ENCODE measurements at regions not wholly inside any gene's neighbourhood (a gene's known extent, or its start where the extent isn't known, plus 50 kb on each side); places are given as distances from the start of the nearest gene placed in this dataset.

DNA sequence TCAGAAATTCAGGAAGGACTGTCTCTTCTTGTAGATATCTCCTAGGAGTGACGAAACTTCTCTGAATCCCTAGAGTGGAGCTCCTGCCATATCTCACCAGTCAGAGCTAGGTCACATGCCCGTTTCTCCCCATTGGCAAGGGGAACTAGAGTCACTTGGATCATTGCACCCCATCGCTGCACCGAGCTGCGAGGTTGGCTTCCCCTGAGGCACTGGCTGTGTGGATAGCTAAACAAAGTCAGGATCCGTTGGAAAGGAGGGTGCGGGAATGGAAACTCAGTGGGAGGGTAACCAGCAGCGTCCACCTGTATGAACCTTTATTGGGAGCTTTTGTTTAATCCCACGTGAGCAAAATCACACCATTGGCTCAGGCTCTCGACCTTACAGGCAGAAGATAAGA is 283.8 kb downstream of the BRD1 start:
- no peaks in the 10 kb centered on the region for H3K27me3 ChIP-seq (ENCODE audit: control insufficient read depth in 1 of 2, insufficient read depth in 2 of 2, low read length in 2 of 2)
- H3K4me3 ChIP-seq (ENCODE audit: low read depth in 1 of 2, low read length in 2 of 2), result no peak overlapping the region
- H3K4me1 ChIP-seq (ENCODE audit: control insufficient read depth in 1 of 2, insufficient read depth in 2 of 2, low read length in 2 of 2), result no peaks in the 10 kb centered on the region
- no peak overlapping the region for H3K27ac ChIP-seq (ENCODE audit: low read depth, low read length)
- H3K9me3 ChIP-seq (ENCODE audit: control insufficient read depth in 1 of 2, low read length in 2 of 2), result no peaks in the 10 kb centered on the region
- H3K9ac ChIP-seq (ENCODE audit: low read depth in 1 of 2, low read length in 2 of 2), result no peak overlapping the region
- no peaks in the 10 kb centered on the region for H3K36me3 ChIP-seq (ENCODE audit: control insufficient read depth in 1 of 2, insufficient read depth in 2 of 2, low read length in 2 of 2)

GRCh38 chr22:49541693-49542230 is 285.9 kb downstream of the BRD1 start:
- no peaks in the 10 kb centered on the region for H3K9me3 ChIP-seq (ENCODE audit: control insufficient read depth in 1 of 2, low read length in 2 of 2)
- H3K27ac ChIP-seq (ENCODE audit: low read depth, low read length), result no peak overlapping the region
- H3K4me3 ChIP-seq (ENCODE audit: low read depth in 1 of 2, low read length in 2 of 2), result no peak overlapping the region
- H3K9ac ChIP-seq (ENCODE audit: low read depth in 1 of 2, low read length in 2 of 2), result no peak overlapping the region
- H3K4me1 ChIP-seq (ENCODE audit: control insufficient read depth in 1 of 2, insufficient read depth in 2 of 2, low read length in 2 of 2), result no peaks in the 10 kb centered on the region
- no peaks in the 10 kb centered on the region for H3K36me3 ChIP-seq (ENCODE audit: control insufficient read depth in 1 of 2, insufficient read depth in 2 of 2, low read length in 2 of 2)
- H3K27me3 ChIP-seq (ENCODE audit: control insufficient read depth in 1 of 2, insufficient read depth in 2 of 2, low read length in 2 of 2), result no peaks in the 10 kb centered on the region

GRCh38 chr22:49540913-49541692 is 286.6 kb downstream of the BRD1 start:
- Histone ChIP-seq H3K27me3 (ENCODE audit: control insufficient read depth in 1 of 2, insufficient read depth in 2 of 2, low read length in 2 of 2) (no peaks in the 10 kb centered on the region), H3K9me3 (ENCODE audit: control insufficient read depth in 1 of 2, low read length in 2 of 2) (no peaks in the 10 kb centered on the region), H3K4me3 (ENCODE audit: low read depth in 1 of 2, low read length in 2 of 2) (no peak overlapping the region), H3K9ac (ENCODE audit: low read depth in 1 of 2, low read length in 2 of 2) (no peak overlapping the region), H3K27ac (ENCODE audit: low read depth, low read length) (no peak overlapping the region), H3K4me1 (ENCODE audit: control insufficient read depth in 1 of 2, insufficient read depth in 2 of 2, low read length in 2 of 2) (no peaks in the 10 kb centered on the region), H3K36me3 (ENCODE audit: control insufficient read depth in 1 of 2, insufficient read depth in 2 of 2, low read length in 2 of 2) (no peaks in the 10 kb centered on the region)

DNA sequence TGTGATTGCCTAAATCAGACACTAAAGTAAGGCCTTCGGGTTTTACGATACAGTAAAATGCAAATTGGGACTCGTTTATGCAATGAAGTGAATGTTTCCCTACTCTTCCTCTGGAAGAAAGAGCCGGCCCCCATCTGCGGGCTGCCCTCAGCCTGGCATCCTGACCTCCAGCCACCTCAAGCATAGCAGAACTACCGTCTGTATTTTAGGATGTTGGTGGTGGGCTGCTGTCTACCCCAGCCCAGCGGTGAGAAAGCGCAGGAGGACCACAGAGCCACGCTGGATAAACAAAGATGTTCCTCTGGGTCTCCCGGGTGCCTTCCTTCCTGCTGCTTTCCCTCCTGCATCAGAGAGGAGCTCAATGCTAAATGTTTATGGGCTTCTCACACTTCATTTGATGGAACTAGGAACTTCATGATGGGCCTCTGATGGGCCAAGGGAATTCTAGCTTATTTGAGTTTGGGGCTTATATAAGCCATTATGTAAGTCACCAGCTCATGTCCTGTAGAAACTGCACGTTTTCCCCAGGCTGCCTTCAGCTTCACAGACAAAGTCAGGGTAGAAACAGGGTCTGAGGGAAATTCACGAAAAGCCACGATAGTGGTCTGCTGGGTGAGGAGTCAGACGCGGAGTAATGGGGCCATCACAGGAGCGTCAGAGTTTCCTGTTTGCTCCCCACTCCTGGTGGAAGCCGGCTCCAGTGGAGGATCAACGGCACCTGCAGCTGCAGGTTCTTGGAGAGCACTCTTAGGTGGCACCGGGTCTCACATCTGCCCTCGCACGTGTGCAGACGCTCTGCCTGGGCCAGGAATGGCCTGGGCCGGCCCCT is 287.4 kb downstream of the BRD1 start:
- H3K9ac ChIP-seq (ENCODE audit: low read depth in 1 of 2, low read length in 2 of 2), result no peak overlapping the region
- no peaks in the 10 kb centered on the region for H3K27me3 ChIP-seq (ENCODE audit: control insufficient read depth in 1 of 2, insufficient read depth in 2 of 2, low read length in 2 of 2)
- H3K4me1 ChIP-seq (ENCODE audit: control insufficient read depth in 1 of 2, insufficient read depth in 2 of 2, low read length in 2 of 2), result no peaks in the 10 kb centered on the region
- no peak overlapping the region for H3K27ac ChIP-seq (ENCODE audit: low read depth, low read length)
- H3K4me3 ChIP-seq (ENCODE audit: low read depth in 1 of 2, low read length in 2 of 2), result no peak overlapping the region
- no peaks in the 10 kb centered on the region for H3K36me3 ChIP-seq (ENCODE audit: control insufficient read depth in 1 of 2, insufficient read depth in 2 of 2, low read length in 2 of 2)
- H3K9me3 ChIP-seq (ENCODE audit: control insufficient read depth in 1 of 2, low read length in 2 of 2), result no peaks in the 10 kb centered on the region

DNA sequence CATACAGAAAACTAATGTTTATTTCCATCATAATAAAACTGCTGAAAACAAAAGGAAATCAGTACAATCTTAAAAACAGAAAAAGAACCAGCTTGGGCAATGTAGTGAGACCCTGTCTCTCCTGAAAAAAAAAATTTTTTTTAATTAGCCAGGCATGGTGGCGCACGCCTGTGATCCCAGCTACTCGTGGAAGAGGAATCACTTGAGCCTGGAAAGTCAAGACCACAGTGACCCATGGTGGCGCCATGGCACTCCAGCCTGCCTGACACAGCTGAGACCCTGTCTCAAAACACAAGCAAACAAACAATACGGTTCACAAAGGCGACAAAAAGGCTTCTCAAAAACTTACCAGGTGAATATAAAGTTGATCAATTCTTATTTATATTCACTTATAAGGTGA is 289.7 kb downstream of the BRD1 start:
- Histone ChIP-seq H3K9me3 (ENCODE audit: control insufficient read depth in 1 of 2, low read length in 2 of 2) (no peaks in the 10 kb centered on the region), H3K36me3 (ENCODE audit: control insufficient read depth in 1 of 2, insufficient read depth in 2 of 2, low read length in 2 of 2) (no peaks in the 10 kb centered on the region), H3K27me3 (ENCODE audit: control insufficient read depth in 1 of 2, insufficient read depth in 2 of 2, low read length in 2 of 2) (no peaks in the 10 kb centered on the region)

GRCh38 chr22:49536571-49537131 is 291.0 kb downstream of the BRD1 start:
- Histone ChIP-seq H3K9me3 (ENCODE audit: control insufficient read depth in 1 of 2, low read length in 2 of 2) (no peaks in the 10 kb centered on the region), H3K4me3 (ENCODE audit: low read depth in 1 of 2, low read length in 2 of 2) (no peak overlapping the region), H3K4me1 (ENCODE audit: control insufficient read depth in 1 of 2, insufficient read depth in 2 of 2, low read length in 2 of 2) (no peaks in the 10 kb centered on the region), H3K9ac (ENCODE audit: low read depth in 1 of 2, low read length in 2 of 2) (no peak overlapping the region), H3K36me3 (ENCODE audit: control insufficient read depth in 1 of 2, insufficient read depth in 2 of 2, low read length in 2 of 2) (no peaks in the 10 kb centered on the region), H3K27ac (ENCODE audit: low read depth, low read length) (no peak overlapping the region), H3K27me3 (ENCODE audit: control insufficient read depth in 1 of 2, insufficient read depth in 2 of 2, low read length in 2 of 2) (no peaks in the 10 kb centered on the region)

More for the DNA sequence above, 289.7 kb downstream of the BRD1 start:
- H3K9ac ChIP-seq (ENCODE audit: low read depth in 1 of 2, low read length in 2 of 2), result no peak overlapping the region
- H3K4me3 ChIP-seq (ENCODE audit: low read depth in 1 of 2, low read length in 2 of 2), result no peak overlapping the region
- no peaks in the 10 kb centered on the region for H3K4me1 ChIP-seq (ENCODE audit: control insufficient read depth in 1 of 2, insufficient read depth in 2 of 2, low read length in 2 of 2)
- H3K27ac ChIP-seq (ENCODE audit: low read depth, low read length), result no peak overlapping the region

DNA sequence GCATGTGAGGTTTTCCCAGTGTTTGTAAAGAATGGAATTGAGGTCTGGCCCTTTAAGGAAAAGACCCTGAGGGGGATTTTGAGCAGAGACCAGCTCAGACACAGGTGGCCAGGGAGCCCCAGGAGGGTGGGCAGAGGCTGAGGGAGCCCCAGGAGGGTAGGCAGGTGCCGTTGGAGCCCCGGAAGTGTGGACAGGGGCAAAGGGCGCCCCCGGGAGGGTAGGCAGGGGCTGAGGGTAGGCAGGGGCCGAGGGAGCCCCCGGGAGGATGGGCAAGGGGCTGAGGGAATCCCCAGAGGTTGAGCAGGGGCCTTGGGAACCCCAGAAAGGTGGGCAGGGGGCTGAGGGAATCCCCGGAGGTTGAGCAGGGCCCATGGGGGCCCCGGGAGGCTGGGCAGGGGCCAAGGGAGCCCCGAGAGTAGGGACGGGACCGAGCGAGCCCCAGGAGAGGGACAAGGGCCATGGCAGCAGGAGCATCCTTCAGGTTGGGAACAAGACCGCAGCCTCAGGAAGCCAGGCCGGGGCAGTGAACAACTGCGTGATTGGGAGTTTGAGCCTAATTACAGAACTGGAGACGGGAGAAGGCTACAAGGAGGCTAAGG is 292.0 kb downstream of the BRD1 start:
- Histone ChIP-seq H3K4me3 (ENCODE audit: low read depth in 1 of 2, low read length in 2 of 2) (no peak overlapping the region), H3K9ac (ENCODE audit: low read depth in 1 of 2, low read length in 2 of 2) (no peak overlapping the region), H3K27ac (ENCODE audit: low read depth, low read length) (no peak overlapping the region), H3K9me3 (ENCODE audit: control insufficient read depth in 1 of 2, low read length in 2 of 2) (no peaks in the 10 kb centered on the region), H3K4me1 (ENCODE audit: control insufficient read depth in 1 of 2, insufficient read depth in 2 of 2, low read length in 2 of 2) (no peaks in the 10 kb centered on the region), H3K27me3 (ENCODE audit: control insufficient read depth in 1 of 2, insufficient read depth in 2 of 2, low read length in 2 of 2) (no peaks in the 10 kb centered on the region), H3K36me3 (ENCODE audit: control insufficient read depth in 1 of 2, insufficient read depth in 2 of 2, low read length in 2 of 2) (no peaks in the 10 kb centered on the region)

DNA sequence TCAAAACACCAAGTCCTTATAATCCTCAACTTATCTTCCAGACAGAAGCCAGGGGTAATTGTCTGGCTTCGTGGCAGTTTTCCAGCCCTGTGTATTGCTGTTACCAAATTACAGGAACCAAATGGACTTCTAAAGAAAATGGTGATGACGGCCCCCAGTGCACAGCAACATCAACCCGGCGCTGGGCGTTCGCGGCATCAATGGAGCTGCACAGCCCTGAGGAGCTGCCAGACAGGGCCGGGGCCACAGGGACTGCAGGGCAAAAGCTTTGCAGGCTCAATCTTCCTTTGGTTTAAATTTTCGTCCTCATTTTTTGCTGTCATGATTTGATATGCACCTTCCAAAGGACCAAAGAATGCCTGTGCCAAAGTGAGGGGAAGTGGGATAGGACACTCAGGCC is 292.5 kb downstream of the BRD1 start:
- no peak overlapping the region for H3K27ac ChIP-seq (ENCODE audit: low read depth, low read length)
- H3K9ac ChIP-seq (ENCODE audit: low read depth in 1 of 2, low read length in 2 of 2), result no peak overlapping the region
- H3K36me3 ChIP-seq (ENCODE audit: control insufficient read depth in 1 of 2, insufficient read depth in 2 of 2, low read length in 2 of 2), result no peaks in the 10 kb centered on the region
- H3K27me3 ChIP-seq (ENCODE audit: control insufficient read depth in 1 of 2, insufficient read depth in 2 of 2, low read length in 2 of 2), result no peaks in the 10 kb centered on the region
- no peaks in the 10 kb centered on the region for H3K4me1 ChIP-seq (ENCODE audit: control insufficient read depth in 1 of 2, insufficient read depth in 2 of 2, low read length in 2 of 2)
- no peak overlapping the region for H3K4me3 ChIP-seq (ENCODE audit: low read depth in 1 of 2, low read length in 2 of 2)
- no peaks in the 10 kb centered on the region for H3K9me3 ChIP-seq (ENCODE audit: control insufficient read depth in 1 of 2, low read length in 2 of 2)

GRCh38 chr22:49534386-49534785 is 293.3 kb downstream of the BRD1 start:
- Histone ChIP-seq H3K4me1 (ENCODE audit: control insufficient read depth in 1 of 2, insufficient read depth in 2 of 2, low read length in 2 of 2) (no peaks in the 10 kb centered on the region), H3K4me3 (ENCODE audit: low read depth in 1 of 2, low read length in 2 of 2) (no peak overlapping the region), H3K27ac (ENCODE audit: low read depth, low read length) (no peak overlapping the region), H3K36me3 (ENCODE audit: control insufficient read depth in 1 of 2, insufficient read depth in 2 of 2, low read length in 2 of 2) (no peaks in the 10 kb centered on the region), H3K27me3 (ENCODE audit: control insufficient read depth in 1 of 2, insufficient read depth in 2 of 2, low read length in 2 of 2) (no peaks in the 10 kb centered on the region), H3K9ac (ENCODE audit: low read depth in 1 of 2, low read length in 2 of 2) (no peak overlapping the region), H3K9me3 (ENCODE audit: control insufficient read depth in 1 of 2, low read length in 2 of 2) (no peaks in the 10 kb centered on the region)

- H3K36me3 ChIP-seq (ENCODE audit: control insufficient read depth in 1 of 2, insufficient read depth in 2 of 2, low read length in 2 of 2), result no peaks in the 10 kb centered on the region
- no peaks in the 10 kb centered on the region for H3K4me1 ChIP-seq (ENCODE audit: control insufficient read depth in 1 of 2, insufficient read depth in 2 of 2, low read length in 2 of 2)
- H3K27ac ChIP-seq (ENCODE audit: low read depth, low read length), result no peak overlapping the region
- no peaks in the 10 kb centered on the region for H3K27me3 ChIP-seq (ENCODE audit: control insufficient read depth in 1 of 2, insufficient read depth in 2 of 2, low read length in 2 of 2)
- H3K9me3 ChIP-seq (ENCODE audit: control insufficient read depth in 1 of 2, low read length in 2 of 2), result no peaks in the 10 kb centered on the region
- H3K4me3 ChIP-seq (ENCODE audit: low read depth in 1 of 2, low read length in 2 of 2), result no peak overlapping the region
- H3K9ac ChIP-seq (ENCODE audit: low read depth in 1 of 2, low read length in 2 of 2), result no peak overlapping the region
Observed at GRCh38 chr22:49533886-49534285, 293.8 kb downstream of the BRD1 start.

All from duodenal mucosa (tissue), 2 donors.